NOMO-1 treated with DMSO at 0.1 percent for 48 hours (cell line): ENCODE measurements at regions not wholly inside any gene's neighbourhood (a gene's known extent, or its start where the extent isn't known, plus 50 kb on each side); places are given as distances from the start of the nearest gene placed in this dataset.
A peak's percentile ranks its signal among the peaks of the same experiment; 100 is the strongest.
"Not testable (repeated sequence)": the region's sequence is repeated elsewhere in the genome, so short reads cannot be mapped to it uniquely, and the experiment has no call there.

ENCODE experiments used
- DNase-seq: peaks from one replicate; lab custom pipeline; 2025; ENCODE audit not compliant: unreplicated experiment; lab: John Stamatoyannopoulos, UW

GRCh38 chr20:4441871-4442270 is 192.8 kb upstream of the ADRA1D start:
- DNase-seq: no peak

GRCh38 chr20:4441191-4441590 is 192.1 kb upstream of the ADRA1D start:
- no peak for DNase-seq

GRCh38 chr20:4439461-4439860 is 190.4 kb upstream of the ADRA1D start:
- DNase-seq: no peak

GRCh38 chr20:4437131-4437530 is 188.0 kb upstream of the ADRA1D start:
- no peak for DNase-seq

GRCh38 chr20:4435671-4436455 is 186.8 kb upstream of the ADRA1D start:
- no peak for DNase-seq

- DNase-seq: no peak
Measured at GRCh38 chr20:4435225-4435624, 186.1 kb upstream of the ADRA1D start.

GRCh38 chr20:4434681-4435080 is 185.6 kb upstream of the ADRA1D start:
- no peak for DNase-seq

GRCh38 chr20:4431446-4431845 is 182.4 kb upstream of the ADRA1D start:
- no peak for DNase-seq

GRCh38 chr20:4430826-4431225 is 181.7 kb upstream of the ADRA1D start:
- not testable (repeated sequence) for DNase-seq

- DNase-seq: peak; percentile 18
Measured at GRCh38 chr20:4427940-4428586, 179.0 kb upstream of the ADRA1D start.

- no peak for DNase-seq
Measured at GRCh38 chr20:4418141-4418540, 169.1 kb upstream of the ADRA1D start.

- no peak for DNase-seq
Measured at GRCh38 chr20:4415281-4415680, 166.2 kb upstream of the ADRA1D start.

GRCh38 chr20:4413314-4414049 is 164.4 kb upstream of the ADRA1D start:
- DNase-seq: peak; percentile 70

GRCh38 chr20:4412216-4412615 is 163.1 kb upstream of the ADRA1D start:
- DNase-seq: no peak

- DNase-seq: no peak
Measured at GRCh38 chr20:4411744-4412143, 162.7 kb upstream of the ADRA1D start.

GRCh38 chr20:4406627-4407026 is 157.5 kb upstream of the ADRA1D start:
- no peak for DNase-seq

- DNase-seq: no peak
Measured at GRCh38 chr20:4401601-4402000, 152.5 kb upstream of the ADRA1D start.

- DNase-seq: no peak
Measured at GRCh38 chr20:4384961-4385360, 135.9 kb upstream of the ADRA1D start.

- DNase-seq: no peak
Measured at GRCh38 chr20:4383961-4384360, 134.9 kb upstream of the ADRA1D start.

GRCh38 chr20:4375881-4376280 is 126.8 kb upstream of the ADRA1D start:
- DNase-seq: peak; percentile 87

GRCh38 chr20:4373454-4373853 is 124.4 kb upstream of the ADRA1D start:
- DNase-seq: no peak
